KG1 (cell line): ENCODE measurements at regions not wholly inside any gene's neighbourhood (a gene's known extent, or its start where the extent isn't known, plus 50 kb on each side); places are given as distances from the start of the nearest gene placed in this dataset.
"Not testable (repeated sequence)": the region's sequence is repeated elsewhere in the genome, so short reads cannot be mapped to it uniquely, and the experiment has no call there.

ENCODE experiments used
- DNase-seq: peaks from one replicate; lab custom pipeline; 2025; lab: John Stamatoyannopoulos, UW

DNA sequence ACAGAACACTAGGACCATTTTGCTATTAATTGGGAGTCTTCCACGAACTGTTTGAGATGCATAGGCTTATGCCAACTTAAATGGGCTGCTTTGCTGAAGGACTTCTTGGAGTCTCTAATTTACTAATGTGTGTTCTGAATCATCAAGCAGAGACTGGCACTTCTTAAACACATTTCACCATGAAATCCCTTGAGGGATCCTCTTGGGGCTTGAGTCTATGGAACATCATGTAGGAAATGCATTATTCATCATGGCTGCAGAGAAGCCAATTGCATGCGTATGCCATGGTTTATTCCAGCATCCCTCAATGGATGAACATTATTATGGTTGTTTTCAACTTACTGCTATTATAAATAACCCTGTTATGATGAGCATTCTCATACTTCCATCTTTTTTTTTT, 73.4 kb downstream of the FGD2 start:
- DNase-seq = no peak

GRCh38 chr6:37081042-37081607, 75.7 kb downstream of the FGD2 start:
- no peak for DNase-seq

- DNase-seq = no peak
Observed at GRCh38 chr6:37082390-37083130, 77.1 kb downstream of the FGD2 start.

DNA sequence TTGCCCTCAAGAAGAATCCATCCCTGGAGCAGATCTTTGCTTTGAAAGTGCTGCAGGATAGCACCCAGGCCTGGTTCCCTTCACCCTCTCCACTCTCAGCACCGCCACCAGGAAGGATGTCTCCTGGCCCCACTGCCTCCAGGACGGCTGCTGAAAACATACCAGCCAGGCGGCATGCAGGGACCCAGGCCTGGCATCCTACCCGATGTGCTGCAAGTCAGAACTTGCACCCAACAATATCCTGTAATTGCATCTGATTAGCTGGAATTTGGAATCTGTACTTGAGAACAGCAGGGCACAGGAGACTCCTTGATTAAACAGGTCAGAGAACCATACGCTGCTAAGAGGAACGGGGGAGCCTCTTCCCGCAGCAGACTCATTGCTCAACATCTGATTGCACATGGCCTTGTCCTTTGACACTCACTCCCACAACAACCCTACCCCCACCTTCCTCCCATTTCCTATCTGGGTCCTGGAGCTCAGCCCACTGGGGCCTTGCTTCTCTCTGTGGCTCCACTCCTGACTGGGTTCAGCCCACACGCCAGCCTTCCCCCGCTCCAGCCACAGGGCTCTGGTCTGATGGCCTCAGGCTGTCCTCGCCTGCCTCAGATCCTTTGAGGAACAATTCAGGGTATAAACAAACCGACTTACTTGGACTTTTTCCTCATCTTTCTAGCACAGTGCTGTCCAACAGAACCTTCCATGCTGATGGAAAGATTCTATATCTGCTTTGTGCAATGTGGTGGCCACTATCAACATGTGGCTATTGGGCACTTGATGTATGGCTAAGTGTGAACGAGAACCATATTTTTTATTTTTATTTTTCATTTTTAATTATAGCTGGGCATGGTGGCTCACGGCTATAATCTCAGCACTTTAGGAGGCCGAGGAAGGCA, 78.0 kb downstream of the FGD2 start:
- peak; percentile 62 for DNase-seq

GRCh38 chr6:37084665-37085064, 79.2 kb downstream of the FGD2 start:
- not testable (repeated sequence) for DNase-seq

DNA sequence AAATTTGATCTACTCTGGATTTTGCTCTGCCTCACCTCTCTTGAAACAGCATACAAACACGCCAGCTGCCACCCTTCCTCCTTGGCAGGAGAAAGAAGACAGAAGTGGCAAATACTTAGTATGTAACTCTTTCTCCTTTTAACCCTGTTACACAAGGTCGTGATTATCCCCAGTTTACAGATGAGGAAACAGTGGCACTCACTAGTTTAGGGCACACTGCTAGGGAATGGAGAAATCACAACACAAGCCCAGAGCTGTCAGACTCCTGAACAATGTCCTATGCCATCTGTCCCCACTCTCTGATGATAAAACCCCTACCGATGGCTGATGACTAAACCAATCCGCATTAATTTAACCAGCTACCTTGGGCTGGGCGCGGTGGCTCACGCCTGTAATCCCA, 79.7 kb downstream of the FGD2 start:
- no peak for DNase-seq

DNA sequence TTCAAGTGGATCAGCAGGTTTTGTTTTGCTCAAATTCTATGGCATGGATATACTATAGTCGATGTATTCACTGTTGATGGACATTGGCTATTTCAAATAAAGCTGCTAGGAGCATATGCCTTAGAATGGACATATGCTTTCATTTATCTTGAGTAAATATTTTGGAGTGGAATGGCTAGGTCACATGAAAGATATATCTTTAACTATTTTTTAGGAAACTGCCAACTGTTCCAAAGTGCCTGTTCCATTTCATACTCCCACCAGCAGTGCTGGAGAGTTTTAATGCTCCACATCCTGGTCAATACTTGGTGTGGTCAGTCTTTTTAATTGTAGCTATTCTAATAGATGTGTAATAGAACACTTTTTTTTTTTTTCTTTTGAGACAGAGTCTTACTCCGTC, 81.1 kb upstream of the PIM1 start:
- DNase-seq = no peak

- DNase-seq = no peak
Observed at GRCh38 chr6:37089783-37090182, 80.2 kb upstream of the PIM1 start.

- not testable (repeated sequence) for DNase-seq
Observed at GRCh38 chr6:37091104-37091503, 78.8 kb upstream of the PIM1 start.

GRCh38 chr6:37091586-37091985, 78.4 kb upstream of the PIM1 start:
- DNase-seq = not testable (repeated sequence)

DNA sequence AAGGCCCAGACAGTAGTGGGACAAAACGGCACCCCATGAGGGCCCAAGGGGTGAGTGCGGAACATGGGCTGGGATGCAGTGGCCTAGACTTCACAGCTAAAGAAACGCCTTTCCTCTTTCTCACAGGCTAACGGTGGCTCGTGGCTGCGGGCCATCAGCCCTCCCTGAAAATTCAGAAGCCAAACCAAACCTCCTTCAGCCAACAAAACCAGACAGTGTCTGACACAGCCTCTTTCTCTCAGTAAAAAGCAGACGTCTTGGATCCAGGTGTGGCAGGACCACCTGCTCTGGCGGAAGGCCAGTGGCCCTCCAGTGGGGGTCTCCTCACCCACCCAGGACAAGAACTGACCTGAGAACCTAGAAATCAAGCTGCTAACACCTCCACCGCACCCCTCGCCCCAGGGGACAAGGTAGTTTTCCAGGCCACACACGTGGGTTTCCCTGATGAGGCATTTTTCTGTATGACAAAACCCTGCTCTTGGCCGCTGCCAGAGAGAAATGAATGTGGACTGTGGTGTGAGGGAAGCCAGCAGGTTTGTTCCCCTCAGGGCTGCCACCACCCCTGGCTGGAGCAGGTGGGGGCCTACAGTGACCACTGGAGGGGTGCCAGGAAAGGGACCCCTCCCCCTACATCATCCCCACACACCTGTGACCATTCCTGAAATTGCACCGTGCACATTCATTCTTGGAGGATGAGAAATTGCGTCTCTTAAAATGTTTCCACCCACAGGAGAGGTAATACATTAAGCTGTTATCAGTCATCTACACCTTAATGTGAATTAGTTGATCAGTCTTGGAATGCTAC, 76.8 kb upstream of the PIM1 start:
- no peak for DNase-seq

GRCh38 chr6:37093728-37094069, 76.3 kb upstream of the PIM1 start:
- DNase-seq = no peak

GRCh38 chr6:37095997-37096396, 74.0 kb upstream of the PIM1 start:
- DNase-seq = no peak

DNA sequence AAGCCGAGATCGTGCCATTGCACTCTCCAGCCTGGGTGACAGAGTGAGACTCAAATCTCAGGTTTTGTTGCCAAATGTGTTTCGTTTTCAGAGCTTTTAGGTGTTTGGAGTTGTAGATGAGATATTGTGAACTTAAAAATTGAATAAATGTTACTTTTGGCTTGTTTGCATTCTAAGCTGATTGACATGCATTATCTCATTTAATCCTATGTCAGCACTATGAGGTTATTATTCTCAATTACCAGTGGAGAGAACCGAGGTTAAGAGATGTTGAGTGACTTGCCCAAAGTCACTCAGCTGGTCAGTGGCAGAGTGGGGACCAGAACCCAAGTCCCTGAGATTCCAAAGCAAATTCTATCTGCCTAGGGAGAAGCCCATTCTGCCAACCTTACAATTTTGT, 72.6 kb upstream of the PIM1 start:
- no peak for DNase-seq

DNA sequence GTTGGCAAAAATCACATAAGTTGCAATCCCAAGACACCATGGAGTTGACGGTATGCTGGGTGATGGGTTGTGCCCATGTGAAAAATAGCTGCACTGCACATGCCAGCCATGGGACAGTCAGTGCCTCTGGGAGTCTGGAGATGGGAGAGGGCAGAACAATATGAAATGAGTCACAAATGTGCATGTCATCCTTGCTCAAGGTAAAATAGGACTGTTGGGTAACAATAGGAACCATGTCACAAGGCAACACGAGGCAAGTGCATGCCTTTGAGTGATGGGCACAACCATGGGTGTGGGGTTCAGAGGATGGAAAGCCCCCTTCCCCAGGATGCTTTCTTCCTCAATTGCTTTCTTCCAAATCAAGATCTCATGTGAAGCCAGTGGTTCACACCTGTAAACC, 70.5 kb upstream of the PIM1 start:
- DNase-seq = no peak

- no peak for DNase-seq
Observed at GRCh38 chr6:37100745-37101144, 69.2 kb upstream of the PIM1 start.

GRCh38 chr6:37101991-37102298, 68.0 kb upstream of the PIM1 start:
- no peak for DNase-seq

GRCh38 chr6:37102299-37103168, 67.4 kb upstream of the PIM1 start:
- peak; percentile 66 for DNase-seq

DNA sequence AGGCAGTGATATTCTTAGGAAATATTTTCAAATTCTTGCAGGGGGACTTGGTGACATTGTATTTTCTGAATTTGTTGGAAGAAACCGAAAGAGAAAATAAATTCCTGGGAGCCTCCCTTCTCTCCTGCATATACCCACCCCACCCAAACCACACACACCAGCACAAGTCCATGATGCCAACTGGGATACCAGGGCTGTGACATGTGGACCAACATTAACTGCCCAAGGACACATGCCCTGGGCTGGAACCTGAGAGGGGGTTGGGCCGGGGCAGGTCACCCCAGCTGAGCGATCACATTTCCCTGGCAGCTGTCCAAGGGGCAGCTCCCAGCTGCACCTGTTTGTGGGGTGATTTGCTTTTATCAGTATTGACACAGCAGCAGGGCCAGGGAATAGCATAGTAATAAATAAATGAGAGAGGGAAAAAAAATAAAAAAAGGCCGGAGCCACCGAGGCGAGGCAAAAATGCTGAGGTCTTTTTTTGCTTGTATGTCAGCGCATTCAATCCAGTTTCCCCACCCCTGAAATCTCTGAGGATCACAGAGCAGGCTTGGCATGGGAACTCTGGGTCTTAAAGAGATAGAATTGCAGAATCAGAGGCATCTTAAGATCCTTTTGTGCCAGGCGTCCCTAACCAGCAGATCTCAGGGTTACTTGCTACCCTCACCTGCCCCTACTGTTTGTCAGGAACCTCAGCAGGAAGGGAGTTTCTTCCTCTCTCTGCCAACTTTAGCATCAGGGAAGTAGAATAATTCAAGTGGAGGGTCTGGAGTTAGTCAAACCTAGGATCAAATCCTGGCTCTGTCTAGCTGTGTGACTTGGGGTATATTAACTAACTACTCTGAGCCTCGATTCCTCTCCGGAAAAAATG, 66.5 kb upstream of the PIM1 start:
- DNase-seq = no peak

- no peak for DNase-seq
Observed at GRCh38 chr6:37104824-37105147, 65.2 kb upstream of the PIM1 start.
